Subcutaneous abdominal adipose tissue (tissue), 5 donors: ENCODE measurements at regions not wholly inside any gene's neighbourhood (a gene's known extent, or its start where the extent isn't known, plus 50 kb on each side); places are given as distances from the start of the nearest gene placed in this dataset.

ENCODE experiments used
- H3K27ac ChIP-seq: one replicate; pipeline ENCODE4 v1.7.0; 2013; ENCODE audit warnings: low read depth, mild to moderate bottlenecking, inconsistent platforms, low read length, moderate library complexity
- H3K27me3 ChIP-seq, 5 donors: one replicate each; pipeline ENCODE4 v1.7.0; 2013; ENCODE audit warnings: low read length in 5 of 5, inconsistent platforms in 1 of 5; ENCODE audit not compliant: control insufficient read depth in 5 of 5, insufficient read depth in 4 of 5
- H3K36me3 ChIP-seq, 5 donors: one replicate each; pipeline ENCODE4 v1.7.0; 2013; ENCODE audit warnings: low read length in 5 of 5; ENCODE audit not compliant: control insufficient read depth in 5 of 5, insufficient read depth in 5 of 5
- H3K4me1 ChIP-seq, 5 donors: one replicate each; pipeline ENCODE4 v1.7.0; 2013; ENCODE audit warnings: low read length in 5 of 5, mild to moderate bottlenecking in 3 of 5, moderate library complexity in 1 of 5; ENCODE audit not compliant: control insufficient read depth in 5 of 5, insufficient read depth in 5 of 5
- H3K4me3 ChIP-seq, 5 donors: one replicate each; pipeline ENCODE4 v1.7.0; 2013; ENCODE audit warnings: low read length in 5 of 5, low read depth in 1 of 5
- H3K9ac ChIP-seq, 5 donors: one replicate each; pipeline ENCODE4 v1.7.0; 2013; ENCODE audit warnings: low read length in 5 of 5, mild to moderate bottlenecking in 4 of 5, moderate library complexity in 3 of 5
- H3K9me3 ChIP-seq, 5 donors: one replicate each; pipeline ENCODE4 v1.7.0; 2013; ENCODE audit warnings: low read length in 5 of 5; ENCODE audit not compliant: control insufficient read depth in 5 of 5
- donor health status: healthy.
- donor health status: healthy.
- donor health status: healthy.
- donor health status: healthy.
- donor health status: healthy.

- Histone ChIP-seq H3K27me3 (no peaks in the 10 kb centered on the region), H3K9ac (no peak overlapping the region), H3K9me3 (no peaks in the 10 kb centered on the region), H3K27ac (no peak overlapping the region), H3K4me1 (no peaks in the 10 kb centered on the region), H3K4me3 (no peak overlapping the region), H3K36me3 (no peaks in the 10 kb centered on the region)
These were observed 141.6 kb downstream of the ZNF518B start for GRCh38 chr4:10315638-10316037.

GRCh38 chr4:10312568-10312967 lies 144.7 kb downstream of the ZNF518B start:
- Histone ChIP-seq H3K4me3 (no peak overlapping the region), H3K27ac (no peak overlapping the region), H3K27me3 (peaks cover 0 to 2% (median 0%) of the 10 kb centered on the region in 5 donors), H3K36me3 (no peaks in the 10 kb centered on the region), H3K9me3 (no peaks in the 10 kb centered on the region), H3K9ac (no peak overlapping the region), H3K4me1 (no peaks in the 10 kb centered on the region)

- Histone ChIP-seq H3K9ac (no peak overlapping the region), H3K9me3 (no peaks in the 10 kb centered on the region), H3K27me3 (peaks cover 0 to 3% (median 0%) of the 10 kb centered on the region in 5 donors), H3K27ac (no peak overlapping the region), H3K36me3 (no peaks in the 10 kb centered on the region), H3K4me3 (no peak overlapping the region), H3K4me1 (no peaks in the 10 kb centered on the region)
These were observed 145.3 kb downstream of the ZNF518B start for GRCh38 chr4:10311939-10312338.

- Histone ChIP-seq H3K4me3 (no peak overlapping the region), H3K27ac (no peak overlapping the region), H3K27me3 (peaks cover 0 to 6% (median 2%) of the 10 kb centered on the region in 5 donors), H3K9me3 (no peaks in the 10 kb centered on the region), H3K9ac (no peak overlapping the region), H3K36me3 (no peaks in the 10 kb centered on the region), H3K4me1 (no peaks in the 10 kb centered on the region)
These were observed 151.4 kb downstream of the ZNF518B start for GRCh38 chr4:10305816-10306215.

- H3K27ac ChIP-seq = no peak overlapping the region
- H3K27me3 ChIP-seq = peaks cover 0 to 6% (median 0%) of the 10 kb centered on the region in 5 donors
- H3K4me3 ChIP-seq = no peak overlapping the region
- H3K9ac ChIP-seq = no peak overlapping the region
- H3K4me1 ChIP-seq = no peaks in the 10 kb centered on the region
- no peaks in the 10 kb centered on the region for H3K36me3 ChIP-seq
- H3K9me3 ChIP-seq = no peaks in the 10 kb centered on the region
These were observed 153.9 kb downstream of the ZNF518B start for GRCh38 chr4:10303291-10303690.

- no peaks in the 10 kb centered on the region for H3K4me1 ChIP-seq
- no peaks in the 10 kb centered on the region for H3K36me3 ChIP-seq
- peaks cover 0 to 4% (median 0%) of the 10 kb centered on the region in 5 donors for H3K27me3 ChIP-seq
- no peaks in the 10 kb centered on the region for H3K9me3 ChIP-seq
- H3K4me3 ChIP-seq = no peak overlapping the region
- H3K9ac ChIP-seq = no peak overlapping the region
- H3K27ac ChIP-seq = no peak overlapping the region
These were observed 155.1 kb downstream of the ZNF518B start for GRCh38 chr4:10302096-10302495.

GRCh38 chr4:10299601-10300000 lies 157.6 kb downstream of the ZNF518B start:
- H3K9me3 ChIP-seq = no peaks in the 10 kb centered on the region
- H3K4me1 ChIP-seq = no peaks in the 10 kb centered on the region
- H3K27me3 ChIP-seq = peaks cover 0 to 2% (median 0%) of the 10 kb centered on the region in 5 donors
- H3K27ac ChIP-seq = no peak overlapping the region
- no peak overlapping the region for H3K9ac ChIP-seq
- H3K36me3 ChIP-seq = no peaks in the 10 kb centered on the region
- H3K4me3 ChIP-seq = no peak overlapping the region

GRCh38 chr4:10298681-10299080 lies 158.5 kb downstream of the ZNF518B start:
- H3K27ac ChIP-seq = no peak overlapping the region
- no peaks in the 10 kb centered on the region for H3K4me1 ChIP-seq
- peaks cover 0 to 2% (median 0%) of the 10 kb centered on the region in 5 donors for H3K27me3 ChIP-seq
- no peaks in the 10 kb centered on the region for H3K9me3 ChIP-seq
- H3K9ac ChIP-seq = no peak overlapping the region
- no peaks in the 10 kb centered on the region for H3K36me3 ChIP-seq
- no peak overlapping the region for H3K4me3 ChIP-seq

GRCh38 chr4:10296730-10297129 lies 160.5 kb downstream of the ZNF518B start:
- H3K9ac ChIP-seq = no peak overlapping the region
- H3K4me1 ChIP-seq = no peaks in the 10 kb centered on the region
- no peak overlapping the region for H3K27ac ChIP-seq
- no peaks in the 10 kb centered on the region for H3K36me3 ChIP-seq
- no peak overlapping the region for H3K4me3 ChIP-seq
- no peaks in the 10 kb centered on the region for H3K27me3 ChIP-seq
- no peaks in the 10 kb centered on the region for H3K9me3 ChIP-seq

GRCh38 chr4:10295301-10295700 lies 161.9 kb downstream of the ZNF518B start:
- H3K9ac ChIP-seq = no peak overlapping the region
- H3K4me3 ChIP-seq = no peak overlapping the region
- peaks cover 0 to 3% (median 0%) of the 10 kb centered on the region in 5 donors for H3K27me3 ChIP-seq
- H3K27ac ChIP-seq = no peak overlapping the region
- no peaks in the 10 kb centered on the region for H3K36me3 ChIP-seq
- no peaks in the 10 kb centered on the region for H3K4me1 ChIP-seq
- H3K9me3 ChIP-seq = no peaks in the 10 kb centered on the region

- no peaks in the 10 kb centered on the region for H3K9me3 ChIP-seq
These were observed 167.7 kb downstream of the ZNF518B start for GRCh38 chr4:10289538-10289906.

More at GRCh38 chr4:10289538-10289906, 167.7 kb downstream of the ZNF518B start:
- H3K9ac ChIP-seq = no peak overlapping the region
- no peaks in the 10 kb centered on the region for H3K4me1 ChIP-seq
- H3K36me3 ChIP-seq = no peaks in the 10 kb centered on the region
- H3K27ac ChIP-seq = no peak overlapping the region
- peaks cover 0 to 3% (median 0%) of the 10 kb centered on the region in 5 donors for H3K27me3 ChIP-seq
- H3K4me3 ChIP-seq = no peak overlapping the region
